Cardiac muscle cell (in vitro differentiated cells and primary cell): ENCODE measurements at regions not wholly inside any gene's neighbourhood (a gene's known extent, or its start where the extent isn't known, plus 50 kb on each side); places are given as distances from the start of the nearest gene placed in this dataset.

Source experiments
- DNase-seq, 2 donors: peaks; one replicate each; pipeline versions ENCODE4 v3.0.0 to v3.0.0-alpha.2; 2010 to 2017; ENCODE audit warnings: low read depth in 1 of 2, low spot score in 1 of 2
- H3K27ac ChIP-seq: fragments of 200-600 bp; sonication (generic); 2 replicates; pipeline ENCODE4 v1.5.1; 2016
- H3K27me3 ChIP-seq: fragments of 200-600 bp; sonication (generic); 2 replicates; pipeline ENCODE4 v1.6.0; 2016; ENCODE audit warnings: control low read depth
- H3K36me3 ChIP-seq: fragments of 200-600 bp; sonication (generic); 2 replicates; pipeline ENCODE4 v1.5.1; 2016; ENCODE audit warnings: control low read depth
- H3K4me1 ChIP-seq: fragments of 200-600 bp; sonication (generic); 2 replicates; pipeline ENCODE4 v1.8.1; 2017; ENCODE audit warnings: low read depth, mild to moderate bottlenecking, mixed run types
- H3K4me3 ChIP-seq: fragments of 200-600 bp; sonication (generic); 2 replicates; pipeline ENCODE4 v1.5.1; 2016; ENCODE audit warnings: mild to moderate bottlenecking
- H3K9me3 ChIP-seq: fragments of 200-600 bp; sonication (generic); 2 replicates; pipeline ENCODE4 v1.5.1; 2017; ENCODE audit warnings: low read depth, mild to moderate bottlenecking, control low read depth
- TF ChIP-seq, protein P1 (sequence below): IDR thresholded peaks from 2 replicates; pipeline ENCODE4 v1.5.1; 2012; ENCODE audit warnings: low read depth, mild to moderate bottlenecking, low read length

GRCh38 chr3:72017935-72018334, 233.0 kb upstream of the PROK2 start:
- peak overlapping the region; percentile 52 for H3K27ac ChIP-seq

DNA sequence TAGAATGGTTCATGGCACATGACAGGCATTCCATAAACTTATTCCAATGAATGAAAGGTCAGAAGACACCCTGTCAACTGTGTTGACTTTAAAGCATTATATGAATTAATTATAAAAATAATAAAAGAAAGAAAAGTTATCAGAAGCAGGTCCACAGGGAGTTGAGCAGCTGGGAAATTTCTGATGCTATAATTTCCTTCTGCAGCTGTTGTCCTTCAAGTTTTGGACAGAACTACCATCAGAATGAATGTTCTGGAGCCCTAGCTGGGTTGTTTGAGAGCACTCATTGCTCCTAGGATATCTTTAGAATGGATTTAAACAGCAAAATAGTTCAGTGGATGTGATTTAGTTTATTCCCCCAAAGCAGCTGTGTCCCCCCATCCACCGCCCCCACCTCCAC, 232.4 kb upstream of the PROK2 start:
- Histone ChIP-seq H3K4me3 (no peak overlapping the region), H3K4me1 (peaks cover 14% of the 10 kb centered on the region), H3K27me3 (no peaks in the 10 kb centered on the region), H3K9me3 (no peaks in the 10 kb centered on the region), H3K27ac (no peak overlapping the region), H3K36me3 (no peaks in the 10 kb centered on the region)
- TF ChIP-seq, protein P1, sequence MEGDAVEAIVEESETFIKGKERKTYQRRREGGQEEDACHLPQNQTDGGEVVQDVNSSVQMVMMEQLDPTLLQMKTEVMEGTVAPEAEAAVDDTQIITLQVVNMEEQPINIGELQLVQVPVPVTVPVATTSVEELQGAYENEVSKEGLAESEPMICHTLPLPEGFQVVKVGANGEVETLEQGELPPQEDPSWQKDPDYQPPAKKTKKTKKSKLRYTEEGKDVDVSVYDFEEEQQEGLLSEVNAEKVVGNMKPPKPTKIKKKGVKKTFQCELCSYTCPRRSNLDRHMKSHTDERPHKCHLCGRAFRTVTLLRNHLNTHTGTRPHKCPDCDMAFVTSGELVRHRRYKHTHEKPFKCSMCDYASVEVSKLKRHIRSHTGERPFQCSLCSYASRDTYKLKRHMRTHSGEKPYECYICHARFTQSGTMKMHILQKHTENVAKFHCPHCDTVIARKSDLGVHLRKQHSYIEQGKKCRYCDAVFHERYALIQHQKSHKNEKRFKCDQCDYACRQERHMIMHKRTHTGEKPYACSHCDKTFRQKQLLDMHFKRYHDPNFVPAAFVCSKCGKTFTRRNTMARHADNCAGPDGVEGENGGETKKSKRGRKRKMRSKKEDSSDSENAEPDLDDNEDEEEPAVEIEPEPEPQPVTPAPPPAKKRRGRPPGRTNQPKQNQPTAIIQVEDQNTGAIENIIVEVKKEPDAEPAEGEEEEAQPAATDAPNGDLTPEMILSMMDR, result no peak
- no peak for DNase-seq

More at GRCh38 chr3:72017935-72018334, 233.0 kb upstream of the PROK2 start:
- no peak overlapping the region for H3K4me3 ChIP-seq
- TF ChIP-seq, protein P1, result no peak
- H3K9me3 ChIP-seq, result no peaks in the 10 kb centered on the region
- peak in 1 of 2 donors; percentile 52 for DNase-seq
- no peaks in the 10 kb centered on the region for H3K36me3 ChIP-seq
- no peaks in the 10 kb centered on the region for H3K27me3 ChIP-seq
- peaks cover 14% of the 10 kb centered on the region for H3K4me1 ChIP-seq

DNA sequence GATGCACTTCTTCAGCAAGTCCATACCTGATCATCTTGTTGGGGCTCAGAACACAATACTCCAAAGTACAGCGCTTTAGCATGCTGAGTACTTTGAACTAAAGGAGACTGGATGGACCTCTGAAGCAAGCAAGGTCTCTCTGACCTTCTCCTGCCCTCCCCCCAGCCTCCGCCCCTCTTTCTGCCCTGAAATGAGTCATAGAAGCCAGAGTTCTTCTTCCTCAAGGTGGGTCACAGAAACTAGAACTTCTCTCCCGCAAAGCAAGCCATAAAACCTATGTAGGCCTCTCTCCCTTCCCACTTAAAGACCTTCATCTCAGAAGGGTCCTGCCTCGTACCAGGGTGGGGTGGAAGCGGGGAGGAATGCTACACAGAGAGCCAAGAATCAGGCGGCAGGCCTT, 230.5 kb upstream of the PROK2 start:
- Histone ChIP-seq H3K4me1 (peaks cover 14% of the 10 kb centered on the region), H3K36me3 (no peaks in the 10 kb centered on the region), H3K27me3 (no peaks in the 10 kb centered on the region), H3K9me3 (no peaks in the 10 kb centered on the region), H3K4me3 (no peak overlapping the region), H3K27ac (no peak overlapping the region)
- no peak for DNase-seq
- TF ChIP-seq, protein P1, result no peak

- no peak for DNase-seq
- Histone ChIP-seq H3K4me1 (peaks cover 6% of the 10 kb centered on the region), H3K27me3 (no peaks in the 10 kb centered on the region), H3K4me3 (no peak overlapping the region), H3K9me3 (no peaks in the 10 kb centered on the region), H3K27ac (no peak overlapping the region), H3K36me3 (no peaks in the 10 kb centered on the region)
- TF ChIP-seq, protein P1, result no peak
These were observed 228.1 kb upstream of the PROK2 start for GRCh38 chr3:72013084-72013483.

- Histone ChIP-seq H3K4me3 (no peak overlapping the region), H3K4me1 (no peaks in the 10 kb centered on the region), H3K36me3 (no peaks in the 10 kb centered on the region), H3K9me3 (no peaks in the 10 kb centered on the region), H3K27ac (no peak overlapping the region), H3K27me3 (no peaks in the 10 kb centered on the region)
- TF ChIP-seq, protein P1, result no peak
- DNase-seq, result no peak
These were observed 227.4 kb upstream of the PROK2 start for GRCh38 chr3:72012363-72012762.

- Histone ChIP-seq H3K9me3 (no peaks in the 10 kb centered on the region), H3K4me3 (no peak overlapping the region), H3K4me1 (no peaks in the 10 kb centered on the region), H3K36me3 (no peaks in the 10 kb centered on the region), H3K27me3 (no peaks in the 10 kb centered on the region), H3K27ac (no peak overlapping the region)
- DNase-seq, result peak in 1 of 2 donors; percentile 69
- TF ChIP-seq, protein P1, result no peak
These were observed 226.5 kb upstream of the PROK2 start for GRCh38 chr3:72011485-72011884.
